Heart left ventricle (tissue), 16 donors: ENCODE measurements at regions not wholly inside any gene's neighbourhood (a gene's known extent, or its start where the extent isn't known, plus 50 kb on each side); places are given as distances from the start of the nearest gene placed in this dataset.
"Not testable (repeated sequence)": the region's sequence is repeated elsewhere in the genome, so short reads cannot be mapped to it uniquely, and the experiment has no call there.

Experiments
- ATAC-seq, 4 donors: fragments of 200-7000 bp; cut with Tn5 transposase; one replicate each; pipeline ENCODE4 v1.9.1; 2020 to 2022; ENCODE audit warnings: moderate library complexity in 4 of 4, mild to moderate bottlenecking in 3 of 4, moderate number of reproducible peaks in 1 of 4
- DNase-seq, 5 donors: peaks; one replicate each; pipeline ENCODE4 v3.0.0-alpha.2; 2020
- H3K27ac ChIP-seq, 12 donors: fragments of 200-600 bp; sonication (generic) in 4 of 12; one replicate each; pipeline versions ENCODE4 v1.5.0 to v1.8.0; 2016 to 2022; ENCODE audit warnings: mild to moderate bottlenecking in 2 of 12
- H3K27me3 ChIP-seq, 9 donors: fragments of 200-600 bp; sonication (generic) in 2 of 9; one replicate each; pipeline versions ENCODE4 v1.5.1 to v1.8.0; 2016 to 2022; ENCODE audit warnings: mild to moderate bottlenecking in 3 of 9
- H3K36me3 ChIP-seq, 9 donors: fragments of 200-600 bp; sonication (generic) in 2 of 9; one replicate each; pipeline versions ENCODE4 v1.5.0 to v1.8.0; 2018 to 2022; ENCODE audit warnings: mild to moderate bottlenecking in 2 of 9
- H3K4me1 ChIP-seq, 12 donors: fragments of 200-600 bp; sonication (generic) in 4 of 12; one replicate each; pipeline versions ENCODE4 v1.5.0 to v1.8.0; 2016 to 2022; ENCODE audit warnings: mild to moderate bottlenecking in 3 of 12
- H3K4me3 ChIP-seq, 12 donors: fragments of 200-600 bp; sonication (generic) in 4 of 12; one replicate each; pipeline versions ENCODE4 v1.5.0 to v1.8.0; 2017 to 2022; ENCODE audit warnings: mild to moderate bottlenecking in 9 of 12, moderate library complexity in 4 of 12
- H3K9me3 ChIP-seq, 12 donors: fragments of 200-600 bp; sonication (generic) in 4 of 12; one replicate each; pipeline versions ENCODE4 v1.5.0 to v1.8.0; 2016 to 2022; ENCODE audit warnings: mild to moderate bottlenecking in 1 of 12
- CTCF ChIP-seq, 12 donors: fragments of 200-600 bp; sonication (generic) in 4 of 12; IDR thresholded peaks; one replicate each; pipeline versions ENCODE4 v1.5.0 to v1.8.0; 2018 to 2022; ENCODE audit warnings: antibody characterized with exemption in 12 of 12, mild to moderate bottlenecking in 5 of 12
- POLR2A ChIP-seq, 2 donors: fragments of 450-650 bp; IDR thresholded peaks; one replicate each; pipeline ENCODE4 v1.6.1; 2017; ENCODE audit warnings: antibody characterized with exemption in 2 of 2, mild to moderate bottlenecking in 2 of 2, moderate library complexity in 2 of 2
- WGBS, 4 donors: extraction: QIAGEN DNeasy Blood & Tissue Kit in 2 of 4; methylation state at CpG; one replicate each; pipeline versions ENCODE4 v1.1.5 to v1.1.7; 2013 to 2018; 5-methylcytosine and 5-hydroxymethylcytosine counted together
- intact Hi-C, 10 donors: fragments of 100-400 bp; cut with DNase I; formaldehyde crosslinking; loops; one replicate each; pipeline versions ENCODE4 v1.11.1 to v1.14.2; 2022
- donor health status: ischemic (EF 13 %, LVEDD 7.1; RV severe dilation, severe dysfunction).
- donor health status: healthy with polysubstance abuse.
- donor health status: DM: no; HTN: yes; CAD: no.
- donor health status: DM: no; HTN: no; CAD: no.
- donor health status: ischemic (EF 25% LVEDD 6.9; RV normal size, moderate dysfunction).
- donor health status: ischemic (EF 25% LVEDD 5.7; RV mildly dilated, moderate dysfunction).
- donor health status: healthy.
- donor health status: DM: yes; HTN: yes; CAD: no.
- donor health status: ischemic (EF 35%, LVEDD 5.7; RV mildly dilated, moderate dysfunction).
- donor health status: nonischemic (EF 11% LVEDD 7.7; RV severe dilation, severe dysfunction).
- donor health status: DM: yes; HTN: yes; CAD: no.
- donor health status: PGD.
- donor health status: ischemic (EF 29% LVEDD 5.4; RV normal size, mild dysfunction).
- donor health status: nonischemic (EF 23%, LVEDD 6.1; RV moderate dilation, normal function).

GRCh38 chr1:102529446-102529845 is 532.7 kb upstream of the OLFM3 start:
- Histone ChIP-seq H3K36me3 (no peaks in the 10 kb centered on the region), H3K4me3 (no peak overlapping the region), H3K9me3 (peaks cover 0 to 12% (median 0%) of the 10 kb centered on the region in 12 donors), H3K27me3 (no peaks in the 10 kb centered on the region), H3K27ac (no peak overlapping the region), H3K4me1 (no peaks in the 10 kb centered on the region)
- TF ChIP-seq POLR2A (IDR thresholded peaks at IDR 0.05) (no peak), CTCF (IDR thresholded peaks at IDR 0.05) (no peak)
- no peak for DNase-seq
- 67 to 90% (median 77%) methylated on average over 1 of the region's 1 CpG for WGBS, 4 donors
- ATAC-seq, result no peak
- intact Hi-C loops, result no loop called here

- Histone ChIP-seq H3K4me3 (no peak overlapping the region), H3K4me1 (no peaks in the 10 kb centered on the region), H3K27me3 (no peaks in the 10 kb centered on the region), H3K9me3 (peaks cover 0 to 30% (median 15%) of the 10 kb centered on the region in 12 donors), H3K36me3 (no peaks in the 10 kb centered on the region), H3K27ac (no peak overlapping the region)
- DNase-seq (no peak), ATAC-seq (no peak)
- intact Hi-C loops, result no loop called here
- TF ChIP-seq CTCF (IDR thresholded peaks at IDR 0.05) (no peak), POLR2A (IDR thresholded peaks at IDR 0.05) (no peak)
- WGBS, 4 donors, result 71 to 83% (median 78%) methylated on average over 3 of the region's 3 CpGs
Observed at GRCh38 chr1:102500758-102501157, 504.0 kb upstream of the OLFM3 start.

- DNase-seq, result no peak
- Histone ChIP-seq H3K4me3 (no peak overlapping the region), H3K4me1 (no peaks in the 10 kb centered on the region), H3K27ac (no peak overlapping the region), H3K36me3 (no peaks in the 10 kb centered on the region), H3K9me3 (peaks cover 0 to 38% (median 15%) of the 10 kb centered on the region in 12 donors), H3K27me3 (no peaks in the 10 kb centered on the region)
- ATAC-seq, result no peak
- no peak for TF ChIP-seq POLR2A (IDR thresholded peaks at IDR 0.05)
- TF ChIP-seq CTCF (IDR thresholded peaks at IDR 0.05), result no peak
- intact Hi-C loops, result no loop called here
- WGBS, 4 donors, result 60 to 67% (median 62%) methylated on average over 2 of the region's 2 CpGs
Observed at GRCh38 chr1:102498929-102499328, 502.2 kb upstream of the OLFM3 start.

GRCh38 chr1:102497810-102498209 is 501.1 kb upstream of the OLFM3 start:
- H3K4me3 ChIP-seq, H3K27me3 ChIP-seq, H3K4me1 ChIP-seq, DNase-seq, H3K36me3 ChIP-seq, H3K27ac ChIP-seq, intact Hi-C loops, ATAC-seq: not testable (repeated sequence)
- peaks cover 0 to 38% (median 15%) of the 10 kb centered on the region in 12 donors for H3K9me3 ChIP-seq
- 72 to 78% (median 76%) methylated on average over 3 of the region's 3 CpGs for WGBS, 4 donors

- ATAC-seq (peak in 2 of 4 donors; percentile 22 to 59), DNase-seq (no peak)
- 38 to 63% (median 53%) methylated on average over 1 of the region's 1 CpG for WGBS, 4 donors
- Histone ChIP-seq H3K4me1 (no peaks in the 10 kb centered on the region), H3K9me3 (no peaks in the 10 kb centered on the region), H3K36me3 (no peaks in the 10 kb centered on the region), H3K27me3 (no peaks in the 10 kb centered on the region), H3K4me3 (no peak overlapping the region), H3K27ac (no peak overlapping the region)
- TF ChIP-seq POLR2A (IDR thresholded peaks at IDR 0.05) (no peak), CTCF (IDR thresholded peaks at IDR 0.05) (no peak)
- intact Hi-C loops, result no loop called here
Observed at GRCh38 chr1:102472520-102472919, 475.8 kb upstream of the OLFM3 start.
